Left renal pelvis (tissue), 4 donors: ENCODE measurements at regions not wholly inside any gene's neighbourhood (a gene's known extent, or its start where the extent isn't known, plus 50 kb on each side); places are given as distances from the start of the nearest gene placed in this dataset.

Source experiments
- DNase-seq, 4 donors: peaks; one replicate each; pipeline ENCODE4 v3.0.0-alpha.2; 2013; ENCODE audit warnings: low read depth in 4 of 4, low spot score in 3 of 4

DNA sequence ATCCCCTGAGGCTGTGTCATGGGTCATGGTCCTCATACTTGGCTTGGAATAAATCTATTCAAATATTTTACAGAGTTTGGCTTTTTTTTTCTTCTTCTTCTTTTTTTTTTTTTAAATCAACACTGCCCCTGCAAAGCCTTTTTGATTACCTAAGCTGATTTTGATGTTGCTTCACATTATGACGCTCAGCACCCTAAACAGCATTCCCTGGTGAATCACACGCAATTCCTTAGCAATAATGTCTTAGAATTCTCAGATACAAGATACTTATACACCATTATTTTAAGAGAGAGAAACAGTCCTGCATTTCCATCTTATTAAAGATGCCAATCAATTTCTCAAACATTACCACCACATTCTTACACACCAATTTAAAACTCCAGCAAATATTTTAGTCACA lies 323.7 kb upstream of the IGFBP3 start:
- no peak for DNase-seq

DNA sequence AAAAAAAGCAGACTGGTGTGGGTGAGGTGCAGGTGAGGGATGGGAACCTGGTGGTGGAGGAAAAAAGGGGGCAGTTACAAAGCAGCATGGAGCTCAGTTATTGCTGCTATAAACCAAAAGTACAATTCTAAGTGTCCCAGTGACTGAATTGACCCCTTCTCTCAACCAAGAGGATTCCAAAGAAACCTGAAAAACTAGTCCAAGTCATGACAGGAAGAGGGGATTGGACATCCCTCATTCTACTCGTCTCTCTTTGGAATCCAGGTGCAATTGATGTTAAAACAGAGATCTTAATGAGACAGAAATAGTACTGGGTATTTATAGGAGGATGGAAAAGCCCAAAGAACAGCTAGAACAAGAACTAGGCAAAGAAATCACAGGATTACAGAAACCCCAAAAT lies 322.3 kb upstream of the IGFBP3 start:
- no peak for DNase-seq

GRCh38 chr7:46239846-46240245 lies 318.8 kb upstream of the IGFBP3 start:
- DNase-seq = no peak

GRCh38 chr7:46237466-46237865 lies 316.4 kb upstream of the IGFBP3 start:
- DNase-seq = no peak

DNA sequence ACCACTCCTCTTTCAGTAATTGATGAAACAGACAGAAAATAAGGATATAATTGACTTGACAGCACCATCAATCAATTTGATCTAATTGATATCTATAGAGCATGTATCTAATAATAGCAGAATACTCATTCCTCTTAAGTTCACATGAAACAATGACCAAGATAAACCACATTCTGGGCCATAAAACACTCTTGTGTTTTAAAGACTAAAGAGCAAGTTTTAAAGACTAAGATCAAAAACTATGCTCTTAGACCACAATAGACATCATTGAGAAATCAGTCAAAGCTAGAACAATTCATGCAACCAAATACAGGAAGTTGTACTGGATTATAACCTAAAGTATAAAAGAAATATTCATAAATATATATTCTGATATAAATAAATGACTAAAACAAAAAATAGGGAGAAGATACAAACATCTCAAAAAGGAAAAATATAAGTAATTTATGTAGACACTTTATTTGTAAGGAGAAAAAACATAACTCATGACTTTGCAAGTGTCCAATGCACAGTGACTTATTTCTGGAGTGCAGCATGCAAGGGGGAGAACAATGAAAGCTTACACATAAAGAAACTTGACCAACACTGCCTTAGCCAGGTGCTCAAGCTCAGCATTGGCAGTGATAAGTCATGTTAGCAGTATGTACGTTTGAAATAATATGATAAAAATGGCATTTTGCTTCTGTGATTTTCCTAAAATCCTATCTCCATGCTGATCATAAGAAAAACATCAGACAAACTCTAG lies 312.7 kb upstream of the IGFBP3 start:
- DNase-seq = no peak

DNA sequence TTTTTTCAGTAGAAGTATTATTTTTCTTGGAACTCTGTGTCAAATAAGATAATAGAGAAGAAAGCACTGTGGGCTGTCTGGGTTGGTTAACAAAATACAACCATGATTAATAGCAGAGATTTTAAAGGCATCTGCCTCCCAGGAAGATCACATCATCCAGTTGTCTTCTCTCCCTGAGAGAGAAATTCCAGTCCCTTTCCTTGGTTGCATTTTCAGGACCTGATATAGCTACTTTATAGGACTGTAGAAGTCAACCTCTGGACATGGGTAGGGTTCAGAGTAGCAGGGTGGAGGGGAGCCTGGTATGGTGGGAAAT lies 309.9 kb upstream of the IGFBP3 start:
- no peak for DNase-seq

DNA sequence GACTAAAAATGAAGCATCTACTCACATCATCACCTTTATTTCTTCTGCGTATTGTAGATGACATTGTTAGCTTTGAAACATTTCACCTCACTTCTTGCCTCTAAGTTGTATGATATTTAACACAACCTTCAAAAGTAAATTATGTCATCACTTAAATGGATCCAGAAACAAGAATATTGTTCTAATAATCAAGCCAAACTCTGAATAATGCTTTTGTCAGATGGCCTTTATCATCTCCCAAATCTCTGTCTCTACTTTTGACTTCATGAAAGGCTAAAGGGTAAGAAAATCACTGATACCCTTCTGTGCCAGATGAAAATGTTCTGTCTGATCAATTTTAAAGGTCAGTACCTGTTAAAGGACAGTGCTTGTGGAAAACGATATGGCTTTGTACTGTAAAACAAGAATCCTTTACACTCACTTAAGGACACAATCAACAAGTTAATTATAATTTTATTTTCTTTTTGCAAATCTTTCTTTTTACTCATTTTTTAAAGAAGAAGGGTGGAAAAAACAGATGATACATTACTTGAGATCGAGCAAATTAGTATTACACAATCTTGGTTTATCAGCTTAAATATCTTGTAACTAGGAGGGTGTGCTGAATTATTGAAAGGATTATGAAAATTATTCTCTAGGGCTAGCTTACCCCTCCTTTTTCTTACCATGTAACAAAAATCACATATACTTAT lies 309.4 kb upstream of the IGFBP3 start:
- DNase-seq = no peak

DNA sequence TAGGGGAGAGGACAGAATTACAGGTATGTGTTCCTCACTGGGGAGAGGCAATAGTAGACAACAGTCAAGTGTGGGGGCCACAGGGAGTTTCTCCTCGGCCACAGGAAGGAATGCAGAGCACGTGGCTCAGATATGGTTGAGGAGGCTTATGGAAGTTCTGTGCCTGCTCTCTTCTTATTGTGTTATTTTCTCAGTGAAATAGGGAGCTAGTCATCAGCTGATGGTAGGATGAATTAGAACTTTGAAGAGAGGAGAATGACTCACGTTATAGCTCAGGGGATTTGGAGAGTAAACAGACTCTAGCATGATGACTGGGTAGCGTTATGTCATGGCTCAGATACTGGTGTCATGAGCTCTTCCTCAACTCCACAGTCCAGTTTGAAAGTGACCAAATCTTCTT lies 308.3 kb upstream of the IGFBP3 start:
- DNase-seq = no peak

- no peak for DNase-seq
These were observed 305.8 kb upstream of the IGFBP3 start for GRCh38 chr7:46226860-46227259.

DNA sequence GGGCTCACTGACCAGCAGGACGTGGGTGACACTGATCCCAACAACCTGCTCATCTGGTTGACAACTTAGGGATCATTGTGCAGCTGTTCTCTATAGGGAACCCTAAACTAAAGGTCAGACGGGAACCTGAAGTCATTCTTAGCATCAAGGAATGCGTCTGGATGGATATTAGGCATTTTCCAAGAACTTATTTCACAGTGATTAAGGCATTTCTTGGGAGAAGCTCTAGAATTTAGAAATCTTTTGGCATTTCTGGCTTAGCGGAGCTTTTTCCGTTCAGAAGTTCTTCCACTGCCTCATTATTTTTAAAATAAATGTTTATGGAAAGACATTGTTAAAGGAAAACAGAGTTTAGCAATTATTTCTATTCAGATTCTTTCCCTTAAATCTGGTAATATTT lies 303.3 kb upstream of the IGFBP3 start:
- DNase-seq = no peak

DNA sequence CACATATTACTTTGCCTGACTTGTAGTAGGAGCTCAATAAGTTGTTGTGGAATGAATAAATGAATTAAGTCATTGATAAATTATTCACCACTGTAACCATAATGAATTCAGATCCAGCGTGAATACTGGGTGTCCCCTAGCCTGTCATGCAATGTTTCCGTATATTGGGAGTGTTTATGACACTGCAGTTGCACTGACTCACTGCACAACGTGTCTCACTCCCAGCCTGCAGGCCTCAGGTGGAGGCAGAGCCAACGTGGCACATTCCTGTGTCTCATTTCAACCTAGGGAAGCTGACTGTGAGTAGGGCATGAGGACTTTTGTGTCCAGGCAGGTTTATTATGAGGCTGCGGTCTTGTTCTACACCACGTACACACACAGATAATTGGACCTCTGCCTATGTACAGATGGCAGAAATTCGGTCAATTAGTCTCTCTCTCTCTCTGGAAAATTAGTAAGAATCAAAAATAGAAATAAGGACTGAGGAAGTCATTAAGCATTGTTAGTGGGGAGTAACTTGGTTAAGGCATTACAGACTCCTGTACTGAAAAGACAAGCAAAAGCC lies 299.1 kb upstream of the IGFBP3 start:
- DNase-seq = no peak

DNA sequence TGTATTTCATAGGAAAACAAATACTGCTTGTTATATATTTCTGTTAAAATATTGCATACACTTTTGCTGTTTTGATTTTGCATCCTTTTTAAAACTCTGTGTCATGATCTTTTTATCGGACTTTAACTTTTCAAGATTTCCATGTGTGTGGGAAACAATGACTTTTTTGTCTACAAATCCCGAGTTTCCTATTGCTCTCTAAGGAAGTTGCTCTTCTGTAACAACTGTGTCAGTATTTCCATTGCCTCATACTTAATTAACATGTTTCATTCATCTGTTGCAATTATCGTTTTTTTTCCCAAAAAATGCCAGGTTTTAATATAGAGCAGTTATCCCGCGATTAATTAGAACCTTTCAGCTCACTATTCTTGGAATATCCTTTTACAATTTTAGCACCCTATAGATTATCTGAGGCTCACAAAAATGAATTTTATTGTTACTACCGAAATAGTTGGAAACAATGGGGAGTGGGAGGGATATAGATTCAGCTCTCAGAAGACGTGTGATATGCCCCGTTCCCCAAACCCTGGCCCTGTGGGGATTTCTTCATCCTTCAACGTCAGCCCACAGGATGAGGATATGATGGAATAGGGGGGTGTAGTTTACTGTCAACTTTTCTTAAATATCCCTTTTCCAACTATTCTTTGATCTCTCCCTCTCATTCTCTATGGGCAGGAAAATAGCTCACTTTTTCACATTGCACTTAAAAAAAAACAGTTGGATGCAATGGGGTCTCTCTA lies 297.6 kb upstream of the IGFBP3 start:
- no peak for DNase-seq

GRCh38 chr7:46215987-46216567 lies 295.0 kb upstream of the IGFBP3 start:
- DNase-seq = no peak

DNA sequence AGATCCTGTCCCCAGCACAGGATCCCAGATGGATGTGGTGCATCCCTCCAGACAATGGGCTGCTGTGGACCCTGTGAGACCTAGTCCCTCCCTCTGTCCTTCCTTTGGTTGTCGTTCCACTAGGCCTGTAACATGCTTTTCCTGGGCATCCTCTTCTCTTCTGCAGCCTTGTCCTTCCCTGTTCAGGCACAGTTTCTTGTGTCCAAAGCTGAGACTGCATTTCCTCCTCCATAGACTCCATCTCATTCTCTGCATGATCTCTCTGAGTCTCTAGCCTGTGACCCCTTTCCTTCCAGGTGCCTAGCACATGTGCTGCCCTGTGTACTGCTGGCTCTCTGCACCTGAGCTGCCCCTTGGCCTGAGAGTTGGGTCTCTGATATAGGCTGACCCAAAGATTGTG lies 293.5 kb upstream of the IGFBP3 start:
- DNase-seq = no peak

- no peak for DNase-seq
These were observed 292.1 kb upstream of the IGFBP3 start for GRCh38 chr7:46213154-46213537.

GRCh38 chr7:46212425-46213153 lies 291.5 kb upstream of the IGFBP3 start:
- no peak for DNase-seq

DNA sequence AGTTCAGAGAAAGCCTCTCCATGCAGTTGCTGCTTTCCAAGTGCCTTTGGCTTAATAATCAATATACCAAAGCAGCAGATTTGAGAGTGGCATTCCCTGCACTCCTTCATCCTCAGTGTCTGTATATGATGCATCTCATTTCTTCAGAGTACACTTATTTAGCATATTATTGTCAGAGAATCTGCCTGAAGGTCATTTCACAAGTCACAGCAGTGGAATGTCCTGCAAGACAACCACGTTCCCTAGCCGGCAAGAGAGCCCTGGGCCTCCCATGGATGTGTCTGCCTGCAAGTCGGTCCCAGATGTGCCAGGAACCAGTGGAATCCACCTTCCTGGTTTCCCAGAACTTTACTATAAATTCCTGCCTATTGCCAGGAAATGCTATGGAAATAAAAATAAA lies 289.4 kb upstream of the IGFBP3 start:
- DNase-seq = no peak

GRCh38 chr7:46209611-46210388 lies 288.7 kb upstream of the IGFBP3 start:
- no peak for DNase-seq

DNA sequence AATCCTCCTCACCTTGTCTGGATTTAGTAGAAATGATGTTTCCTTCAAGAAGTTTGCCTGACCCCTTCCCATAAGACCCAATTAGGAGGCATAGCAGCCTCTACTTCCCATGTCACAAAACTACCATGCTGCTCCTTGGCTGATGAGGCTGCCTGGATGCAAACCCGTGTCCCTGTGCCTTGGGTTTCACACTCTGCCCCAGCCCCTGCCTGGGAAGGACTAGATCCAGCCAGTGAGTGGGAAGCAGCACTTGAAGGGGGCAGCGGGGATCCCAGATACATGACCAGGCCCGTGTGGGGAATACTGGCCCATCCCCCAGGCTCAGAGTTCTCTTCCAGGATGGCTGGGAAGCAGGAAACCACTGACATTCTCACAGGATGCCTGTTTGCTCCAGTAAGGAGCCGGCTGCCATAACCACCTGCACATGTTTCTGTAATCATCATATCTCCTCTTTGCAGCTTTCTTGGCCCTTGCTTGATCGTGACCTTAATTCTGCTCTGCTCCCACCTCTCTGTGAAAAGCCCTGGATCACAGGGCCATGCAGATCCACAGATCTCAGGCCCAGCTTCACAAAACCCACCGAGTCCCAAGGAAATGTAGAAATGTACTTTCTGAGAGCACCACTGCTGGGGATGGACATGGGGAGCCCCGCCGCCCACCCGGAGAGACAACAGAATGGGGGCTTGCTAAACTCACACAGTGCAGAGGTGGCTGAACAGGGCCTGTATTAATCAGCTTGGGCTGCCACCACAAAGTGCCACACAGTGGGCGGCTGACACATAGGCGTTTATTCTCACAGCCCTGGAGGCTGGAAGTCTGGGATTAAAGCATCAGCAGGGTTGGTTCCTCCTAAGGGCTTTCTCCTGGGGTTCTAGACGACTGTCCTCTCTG lies 287.8 kb upstream of the IGFBP3 start:
- DNase-seq = no peak
